Neural progenitor cell (in vitro differentiated cells): ENCODE measurements at regions not wholly inside any gene's neighbourhood (a gene's known extent, or its start where the extent isn't known, plus 50 kb on each side); places are given as distances from the start of the nearest gene placed in this dataset.

Experiments used
- DNase-seq: peaks from one replicate; pipeline ENCODE4 v3.0.0-alpha.2; 2016; ENCODE audit warnings: low spot score
- H2AFZ ChIP-seq: fragments of 200-600 bp; sonication (generic); replicated peaks from 2 replicates; pipeline ENCODE4 v1.6.1; 2016; ENCODE audit warnings: antibody characterized with exemption
- H3F3A ChIP-seq: fragments of 200-600 bp; sonication (generic); 2 replicates; pipeline ENCODE4 v1.6.1; 2016; ENCODE audit warnings: antibody characterized with exemption, low read depth
- H3K27ac ChIP-seq: fragments of 200-600 bp; sonication (generic); 2 replicates; pipeline ENCODE4 v1.5.1; 2016; ENCODE audit warnings: mild to moderate bottlenecking
- H3K27me3 ChIP-seq: fragments of 200-600 bp; sonication (generic); 2 replicates; pipeline ENCODE4 v1.6.1; 2016; ENCODE audit warnings: mild to moderate bottlenecking, moderate library complexity
- H3K36me3 ChIP-seq: fragments of 200-600 bp; sonication (generic); 2 replicates; pipeline ENCODE4 v1.5.1; 2016
- H3K4me1 ChIP-seq: fragments of 200-600 bp; sonication (generic); 2 replicates; pipeline ENCODE4 v1.6.1; 2016; ENCODE audit warnings: mixed run types
- H3K4me2 ChIP-seq: fragments of 200-600 bp; sonication (generic); 2 replicates; pipeline ENCODE4 v1.6.1; 2016
- H3K4me3 ChIP-seq: fragments of 200-600 bp; sonication (generic); 2 replicates; pipeline ENCODE4 v1.5.1; 2016
- H3K79me2 ChIP-seq: fragments of 200-600 bp; sonication (generic); 2 replicates; pipeline ENCODE4 v1.6.1; 2016; ENCODE audit warnings: low read depth
- H3K9ac ChIP-seq: fragments of 200-600 bp; sonication (generic); 2 replicates; pipeline ENCODE4 v1.6.1; 2016
- H3K9me3 ChIP-seq: fragments of 200-600 bp; sonication (generic); 2 replicates; pipeline ENCODE4 v1.5.1; 2016; ENCODE audit warnings: low read depth
- H4K20me1 ChIP-seq: fragments of 200-600 bp; sonication (generic); 2 replicates; pipeline ENCODE4 v1.6.1; 2016; ENCODE audit warnings: low read depth
- H3K27ac Mint-ChIP-seq: 3 replicates; pipeline ENCODE4 v1.8.0; 2021; ENCODE audit warnings: mixed read lengths
- H3K27me3 Mint-ChIP-seq: 2 replicates; pipeline ENCODE4 v1.8.0; 2022; ENCODE audit warnings: low read depth, mild to moderate bottlenecking, inconsistent platforms, moderate library complexity, mixed read lengths; ENCODE audit not compliant: insufficient read depth
- H3K36me3 Mint-ChIP-seq: 3 replicates; pipeline ENCODE4 v1.8.0; 2021; ENCODE audit warnings: mixed read lengths
- H3K4me1 Mint-ChIP-seq: 3 replicates; pipeline ENCODE4 v1.8.0; 2021; ENCODE audit warnings: mixed read lengths
- H3K4me3 Mint-ChIP-seq: 3 replicates; pipeline ENCODE4 v1.8.0; 2021; ENCODE audit warnings: mild to moderate bottlenecking, moderate library complexity, mixed read lengths
- H3K9me3 Mint-ChIP-seq: 3 replicates; pipeline ENCODE4 v1.8.0; 2020; ENCODE audit warnings: mixed read lengths
- EZH2 ChIP-seq: fragments of 200-600 bp; sonication (generic); IDR thresholded peaks from 2 replicates; pipeline ENCODE4 v1.6.1; 2017; ENCODE audit warnings: antibody characterized with exemption, mild to moderate bottlenecking, moderate library complexity
- EZH2phosphoT487 ChIP-seq: fragments of 200-600 bp; sonication (generic); IDR thresholded peaks from 2 replicates; pipeline ENCODE4 v1.6.1; 2017; ENCODE audit warnings: antibody characterized with exemption
- TF ChIP-seq, protein P1 (sequence below): fragments of 200-600 bp; sonication (generic); IDR thresholded peaks from 2 replicates; pipeline ENCODE4 v1.5.1; 2017; ENCODE audit warnings: antibody characterized with exemption, mild to moderate bottlenecking

DNA sequence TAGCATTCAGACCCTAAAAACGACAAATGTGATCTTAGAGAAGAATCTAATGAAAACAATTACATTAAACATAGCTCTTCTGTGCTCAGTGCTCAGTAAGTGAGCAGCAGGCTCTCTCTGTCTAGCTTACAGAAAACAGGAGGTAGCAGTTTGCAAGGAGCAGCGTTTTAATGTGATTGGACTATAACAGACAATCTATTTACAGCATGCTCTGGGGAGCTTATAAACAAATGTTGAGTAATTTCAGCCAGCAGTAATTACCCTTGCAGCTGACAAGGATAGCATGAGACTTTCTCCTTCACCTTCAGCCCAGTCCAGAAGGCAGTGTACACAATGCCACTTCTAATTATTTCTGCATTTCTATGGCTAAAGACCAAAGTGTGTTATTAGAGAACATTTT, 270.4 kb downstream of the FIGN start:
- no peaks in the 10 kb centered on the region for H3K36me3 ChIP-seq
- Mint-ChIP-seq H3K4me3 (no peak overlapping the region), H3K27ac (no peak overlapping the region), H3K36me3 (no peaks in the 10 kb centered on the region), H3K27me3 (no peaks in the 10 kb centered on the region), H3K4me1 (peaks cover 17% of the 10 kb centered on the region), H3K9me3 (peaks cover 2% of the 10 kb centered on the region)
- H3K9ac ChIP-seq = no peak overlapping the region
- H3F3A ChIP-seq = no peaks in the 10 kb centered on the region
- H3K4me2 ChIP-seq = peak overlapping the region; percentile 15
- H4K20me1 ChIP-seq = no peaks in the 10 kb centered on the region
- TF ChIP-seq EZH2 (no peak), EZH2phosphoT487 (no peak)
- TF ChIP-seq, protein P1, sequence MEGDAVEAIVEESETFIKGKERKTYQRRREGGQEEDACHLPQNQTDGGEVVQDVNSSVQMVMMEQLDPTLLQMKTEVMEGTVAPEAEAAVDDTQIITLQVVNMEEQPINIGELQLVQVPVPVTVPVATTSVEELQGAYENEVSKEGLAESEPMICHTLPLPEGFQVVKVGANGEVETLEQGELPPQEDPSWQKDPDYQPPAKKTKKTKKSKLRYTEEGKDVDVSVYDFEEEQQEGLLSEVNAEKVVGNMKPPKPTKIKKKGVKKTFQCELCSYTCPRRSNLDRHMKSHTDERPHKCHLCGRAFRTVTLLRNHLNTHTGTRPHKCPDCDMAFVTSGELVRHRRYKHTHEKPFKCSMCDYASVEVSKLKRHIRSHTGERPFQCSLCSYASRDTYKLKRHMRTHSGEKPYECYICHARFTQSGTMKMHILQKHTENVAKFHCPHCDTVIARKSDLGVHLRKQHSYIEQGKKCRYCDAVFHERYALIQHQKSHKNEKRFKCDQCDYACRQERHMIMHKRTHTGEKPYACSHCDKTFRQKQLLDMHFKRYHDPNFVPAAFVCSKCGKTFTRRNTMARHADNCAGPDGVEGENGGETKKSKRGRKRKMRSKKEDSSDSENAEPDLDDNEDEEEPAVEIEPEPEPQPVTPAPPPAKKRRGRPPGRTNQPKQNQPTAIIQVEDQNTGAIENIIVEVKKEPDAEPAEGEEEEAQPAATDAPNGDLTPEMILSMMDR = no peak
- H3K4me3 ChIP-seq = no peak overlapping the region
- H3K27me3 ChIP-seq = no peaks in the 10 kb centered on the region
- H2AFZ ChIP-seq = peak overlapping the region; percentile 47
- H3K79me2 ChIP-seq = no peaks in the 10 kb centered on the region
- no peak for DNase-seq
- peaks cover 46% of the 10 kb centered on the region for H3K4me1 ChIP-seq
- no peak overlapping the region for H3K27ac ChIP-seq
- H3K9me3 ChIP-seq = no peaks in the 10 kb centered on the region

DNA sequence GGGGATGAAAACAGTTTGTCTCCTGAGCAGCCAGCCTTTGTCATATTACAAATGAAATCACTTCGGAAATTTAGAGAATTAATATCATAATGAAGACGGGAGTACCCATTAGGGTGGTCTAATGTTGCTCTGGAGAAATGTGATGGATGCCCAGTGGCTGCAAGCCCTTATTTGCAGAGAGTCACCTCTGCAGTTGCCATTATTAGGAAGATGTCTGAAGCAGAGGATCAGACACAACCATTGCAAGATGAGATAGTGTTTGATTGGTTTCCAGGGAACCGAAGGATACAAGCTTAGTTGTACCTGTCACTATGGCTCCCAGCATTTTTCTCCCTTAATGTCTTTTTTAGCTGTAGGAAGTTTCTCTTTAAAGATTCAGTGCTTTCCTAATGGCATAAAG, 272.4 kb downstream of the FIGN start:
- Histone ChIP-seq H3K9ac (no peak overlapping the region), H4K20me1 (no peaks in the 10 kb centered on the region), H3K27me3 (no peaks in the 10 kb centered on the region), H3F3A (no peaks in the 10 kb centered on the region), H3K36me3 (no peaks in the 10 kb centered on the region), H3K4me3 (no peak overlapping the region), H3K27ac (no peak overlapping the region), H3K9me3 (no peaks in the 10 kb centered on the region), H3K4me1 (peaks cover 35% of the 10 kb centered on the region), H3K4me2 (no peak overlapping the region), H2AFZ (peak overlapping the region; percentile 92), H3K79me2 (no peaks in the 10 kb centered on the region)
- no peak for DNase-seq
- Mint-ChIP-seq H3K36me3 (no peaks in the 10 kb centered on the region), H3K9me3 (peaks cover 2% of the 10 kb centered on the region), H3K4me3 (no peak overlapping the region), H3K4me1 (peaks cover 11% of the 10 kb centered on the region), H3K27ac (no peak overlapping the region), H3K27me3 (no peaks in the 10 kb centered on the region)
- TF ChIP-seq EZH2 (no peak), EZH2phosphoT487 (no peak)
- TF ChIP-seq, protein P1 = no peak

DNA sequence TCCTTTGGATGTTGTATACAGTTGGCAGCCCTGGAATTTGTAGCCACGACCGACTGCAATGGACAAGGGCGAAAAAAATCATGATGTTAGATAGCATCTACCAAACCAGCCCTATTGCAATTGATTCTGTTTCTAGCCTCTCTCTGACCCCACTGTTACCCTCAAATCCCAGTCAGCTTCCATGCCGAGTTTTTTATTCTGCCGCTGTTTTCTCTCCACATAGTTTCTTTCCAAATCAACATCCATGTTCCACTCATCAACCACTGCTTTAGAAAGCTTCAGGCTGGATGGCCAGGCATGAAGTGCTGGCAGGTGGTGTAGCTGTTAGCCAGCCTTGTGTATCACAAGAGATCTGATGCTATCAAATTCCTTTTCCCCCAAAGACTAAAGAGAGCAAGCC, 272.8 kb downstream of the FIGN start:
- Histone ChIP-seq H4K20me1 (no peaks in the 10 kb centered on the region), H3K27ac (no peak overlapping the region), H3K4me3 (no peak overlapping the region), H3K9ac (no peak overlapping the region), H3F3A (no peaks in the 10 kb centered on the region), H3K27me3 (no peaks in the 10 kb centered on the region), H3K79me2 (no peaks in the 10 kb centered on the region), H3K4me2 (no peak overlapping the region), H2AFZ (peak overlapping the region; percentile 92), H3K4me1 (peaks cover 33% of the 10 kb centered on the region), H3K9me3 (no peaks in the 10 kb centered on the region), H3K36me3 (no peaks in the 10 kb centered on the region)
- Mint-ChIP-seq H3K27me3 (no peaks in the 10 kb centered on the region), H3K27ac (no peak overlapping the region), H3K4me3 (no peak overlapping the region), H3K4me1 (peaks cover 11% of the 10 kb centered on the region), H3K9me3 (peaks cover 2% of the 10 kb centered on the region), H3K36me3 (no peaks in the 10 kb centered on the region)
- no peak for TF ChIP-seq EZH2
- TF ChIP-seq, protein P1 = no peak
- no peak for TF ChIP-seq EZH2phosphoT487
- DNase-seq = no peak
